Thymus (tissue), 11 donors: ENCODE measurements at regions not wholly inside any gene's neighbourhood (a gene's known extent, or its start where the extent isn't known, plus 50 kb on each side); places are given as distances from the start of the nearest gene placed in this dataset.

Source experiments
- DNase-seq, 9 donors: peaks; one replicate each; pipeline ENCODE4 v3.0.0-alpha.2; 2013; ENCODE audit warnings: low spot score in 9 of 9, low read depth in 6 of 9, missing footprints in 1 of 9
- H3K27ac ChIP-seq, 2 donors: one replicate each; pipeline ENCODE4 v1.5.1; 2013; ENCODE audit warnings: control low read depth in 1 of 2, low read depth in 1 of 2, low read length in 1 of 2, mild to moderate bottlenecking in 1 of 2, moderate library complexity in 1 of 2
- H3K27me3 ChIP-seq, 2 donors: one replicate each; pipeline ENCODE4 v1.5.1; 2013; ENCODE audit warnings: low read length in 1 of 2; ENCODE audit not compliant: control insufficient read depth in 2 of 2, insufficient read depth in 1 of 2
- H3K36me3 ChIP-seq, 2 donors: one replicate each; pipeline ENCODE4 v1.5.1; 2013; ENCODE audit warnings: low read length in 1 of 2, mild to moderate bottlenecking in 1 of 2, moderate library complexity in 1 of 2; ENCODE audit not compliant: control insufficient read depth in 2 of 2, insufficient read depth in 2 of 2
- H3K4me1 ChIP-seq, 2 donors: one replicate each; pipeline ENCODE4 v1.5.1; 2013; ENCODE audit warnings: low read length in 2 of 2; ENCODE audit not compliant: control insufficient read depth in 2 of 2, insufficient read depth in 2 of 2
- H3K4me3 ChIP-seq, 2 donors: one replicate each; pipeline ENCODE4 v1.5.1; 2013; ENCODE audit warnings: low read length in 2 of 2, control low read depth in 1 of 2, mild to moderate bottlenecking in 1 of 2
- H3K9me3 ChIP-seq, 2 donors: one replicate each; pipeline ENCODE4 v1.5.1; 2013; ENCODE audit warnings: low read length in 1 of 2, mild to moderate bottlenecking in 1 of 2; ENCODE audit not compliant: control insufficient read depth in 2 of 2, insufficient read depth in 1 of 2
- WGBS: extraction: QIAGEN DNeasy Blood & Tissue Kit; methylation state at CpG from one replicate; pipeline ENCODE4 v1.1.7; 2013; 5-methylcytosine and 5-hydroxymethylcytosine counted together
- donor health status: healthy.

DNA sequence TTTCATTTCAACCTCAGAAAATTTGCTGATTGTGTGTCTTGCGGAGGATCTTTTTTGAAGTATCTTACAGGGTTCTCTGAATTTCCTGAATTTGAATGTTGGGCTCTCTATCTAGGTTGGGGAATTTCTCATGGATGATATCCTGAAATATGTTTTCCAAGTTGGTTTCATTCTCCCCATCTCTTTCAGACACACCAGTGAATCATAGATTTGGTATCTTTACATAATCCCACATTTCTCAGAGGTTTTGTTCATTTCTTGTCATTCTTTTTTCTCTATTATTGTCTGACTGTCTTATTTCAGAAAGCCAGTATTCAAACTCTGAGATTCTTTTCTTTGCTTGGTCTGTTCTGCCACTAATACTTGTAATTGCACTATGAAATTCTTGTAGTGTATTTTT lies 456.9 kb downstream of the PRELID2 start:
- Histone ChIP-seq H3K27ac (no peak overlapping the region), H3K9me3 (peaks cover 0 to 20% of the 10 kb centered on the region in 2 donors), H3K27me3 (no peaks in the 10 kb centered on the region), H3K36me3 (no peaks in the 10 kb centered on the region), H3K4me1 (no peaks in the 10 kb centered on the region), H3K4me3 (no peak overlapping the region)
- 50% methylated on average over 1 of the region's 1 CpG for WGBS
- no peak for DNase-seq

DNA sequence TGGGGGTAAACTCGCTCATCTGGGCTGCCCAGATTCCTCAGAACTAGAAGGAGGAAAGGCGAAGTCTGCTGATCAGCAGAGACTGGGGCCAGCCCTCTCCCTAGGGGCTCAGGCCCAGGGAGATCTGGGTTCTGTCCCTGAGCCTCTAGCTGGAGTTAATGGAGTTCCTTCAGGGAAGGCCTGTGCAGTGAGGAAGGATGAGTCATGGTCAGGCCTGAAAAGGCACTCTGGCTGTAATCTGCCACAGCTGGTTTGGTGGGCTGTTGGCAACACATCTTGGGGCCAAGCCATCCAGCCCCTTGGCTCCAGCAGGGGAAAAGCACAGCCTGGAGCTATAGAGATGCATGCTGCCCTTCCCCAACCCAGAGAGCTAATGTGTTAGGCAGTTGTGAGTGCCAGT lies 459.6 kb downstream of the PRELID2 start:
- Histone ChIP-seq H3K4me1 (no peaks in the 10 kb centered on the region), H3K27ac (no peak overlapping the region), H3K27me3 (no peaks in the 10 kb centered on the region), H3K4me3 (no peak overlapping the region), H3K36me3 (no peaks in the 10 kb centered on the region), H3K9me3 (peaks cover 0 to 20% of the 10 kb centered on the region in 2 donors)
- WGBS = 91% methylated on average over 2 of the region's 2 CpGs
- DNase-seq = no peak

DNA sequence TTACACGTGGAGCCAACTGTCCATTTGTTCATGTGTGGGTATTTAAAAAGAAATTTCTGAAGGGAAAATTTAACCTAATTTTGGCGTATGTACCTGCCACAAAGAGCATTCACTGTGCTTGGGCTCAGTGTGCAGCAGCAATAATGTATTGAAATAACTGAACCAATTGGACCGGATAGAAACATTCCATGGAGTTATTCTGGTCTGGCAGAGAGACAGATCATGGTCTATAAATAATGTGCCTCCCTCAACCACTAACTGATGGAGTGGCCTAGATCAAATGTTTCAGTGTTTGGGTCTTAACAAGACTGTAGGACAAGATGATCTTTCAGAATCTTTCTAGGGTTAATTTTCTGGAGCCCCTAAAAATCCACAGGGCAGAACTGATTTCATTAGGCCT lies 469.7 kb downstream of the PRELID2 start:
- Histone ChIP-seq H3K4me3 (no peak overlapping the region), H3K27me3 (no peaks in the 10 kb centered on the region), H3K27ac (no peak overlapping the region), H3K36me3 (no peaks in the 10 kb centered on the region), H3K9me3 (no peaks in the 10 kb centered on the region), H3K4me1 (no peaks in the 10 kb centered on the region)
- no peak for DNase-seq
- WGBS = 87% methylated on average over 3 of the region's 3 CpGs

DNA sequence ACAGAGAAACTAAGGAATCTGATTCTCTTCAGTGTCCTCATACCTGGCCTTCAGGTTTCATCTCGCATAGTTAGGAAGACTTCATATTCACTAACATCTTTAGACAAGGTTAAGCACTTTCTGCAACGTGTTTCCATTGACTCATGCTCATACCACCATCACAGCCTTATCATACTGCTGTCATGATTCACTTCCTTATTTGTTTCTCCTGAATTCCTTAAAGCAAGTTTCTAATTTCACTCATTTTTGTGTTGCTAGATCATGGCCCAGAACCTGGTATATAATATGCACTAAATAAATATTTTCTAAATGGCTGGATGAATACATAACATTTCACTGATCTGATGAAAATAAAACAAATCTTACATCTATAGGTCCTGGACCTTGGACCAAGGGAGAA lies 472.9 kb downstream of the PRELID2 start:
- WGBS = 78% methylated on average over 2 of the region's 2 CpGs

DNA sequence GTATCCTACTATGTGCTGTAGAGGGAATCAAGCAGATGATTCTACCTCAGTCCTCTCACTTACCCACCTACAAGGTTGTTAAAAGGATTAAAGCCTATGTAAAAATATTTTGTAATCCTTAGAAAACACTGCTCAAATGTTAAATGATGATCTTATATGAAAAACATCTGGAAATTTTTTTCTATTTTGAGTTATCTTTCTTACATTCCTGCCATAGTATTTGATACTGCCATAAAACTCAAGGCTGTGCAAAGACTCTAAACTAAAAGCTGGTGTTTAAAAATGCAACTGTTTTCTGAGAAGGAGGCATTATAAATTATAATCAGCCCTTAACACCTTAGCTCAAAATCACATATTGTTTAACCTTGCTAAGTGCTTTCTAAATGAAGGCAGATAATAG lies 474.2 kb downstream of the PRELID2 start:
- H3K9me3 ChIP-seq = peaks cover 0 to 3% of the 10 kb centered on the region in 2 donors

More for the DNA sequence above, 472.9 kb downstream of the PRELID2 start:
- H3K9me3 ChIP-seq = peaks cover 0 to 3% of the 10 kb centered on the region in 2 donors
- H3K27ac ChIP-seq = no peak overlapping the region
- no peaks in the 10 kb centered on the region for H3K4me1 ChIP-seq
- no peak overlapping the region for H3K4me3 ChIP-seq
- DNase-seq = no peak
- H3K36me3 ChIP-seq = no peaks in the 10 kb centered on the region
- no peaks in the 10 kb centered on the region for H3K27me3 ChIP-seq

DNA sequence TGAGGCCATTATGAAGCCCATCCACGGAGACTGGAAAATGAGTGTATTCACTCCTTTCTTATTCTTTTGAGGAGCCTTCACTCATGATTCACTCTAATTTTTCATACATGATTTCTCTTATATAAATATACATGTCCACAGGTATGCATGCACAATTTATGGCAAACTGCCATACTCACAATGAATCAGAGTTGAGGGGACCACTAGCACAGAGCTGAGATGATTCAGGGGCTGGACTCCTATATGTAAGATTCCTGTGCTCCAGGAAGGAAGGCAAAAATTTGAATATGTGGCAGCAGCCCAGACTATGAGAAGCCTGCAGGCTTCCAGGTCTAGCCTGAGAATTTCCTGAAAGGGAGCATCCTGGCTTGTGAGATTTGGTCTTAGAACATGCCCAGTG lies 484.6 kb downstream of the PRELID2 start:
- no peak for DNase-seq
- no peak overlapping the region for H3K4me3 ChIP-seq
- WGBS = 94% methylated on average over 1 of the region's 1 CpG
- H3K4me1 ChIP-seq = no peaks in the 10 kb centered on the region
- H3K27ac ChIP-seq = no peak overlapping the region
- H3K36me3 ChIP-seq = no peaks in the 10 kb centered on the region
- no peaks in the 10 kb centered on the region for H3K27me3 ChIP-seq
- no peaks in the 10 kb centered on the region for H3K9me3 ChIP-seq

More for the DNA sequence above, 474.2 kb downstream of the PRELID2 start:
- H3K27me3 ChIP-seq = no peaks in the 10 kb centered on the region
- DNase-seq = no peak
- H3K27ac ChIP-seq = no peak overlapping the region
- no peak overlapping the region for H3K4me3 ChIP-seq
- no peaks in the 10 kb centered on the region for H3K4me1 ChIP-seq
- H3K36me3 ChIP-seq = no peaks in the 10 kb centered on the region

DNA sequence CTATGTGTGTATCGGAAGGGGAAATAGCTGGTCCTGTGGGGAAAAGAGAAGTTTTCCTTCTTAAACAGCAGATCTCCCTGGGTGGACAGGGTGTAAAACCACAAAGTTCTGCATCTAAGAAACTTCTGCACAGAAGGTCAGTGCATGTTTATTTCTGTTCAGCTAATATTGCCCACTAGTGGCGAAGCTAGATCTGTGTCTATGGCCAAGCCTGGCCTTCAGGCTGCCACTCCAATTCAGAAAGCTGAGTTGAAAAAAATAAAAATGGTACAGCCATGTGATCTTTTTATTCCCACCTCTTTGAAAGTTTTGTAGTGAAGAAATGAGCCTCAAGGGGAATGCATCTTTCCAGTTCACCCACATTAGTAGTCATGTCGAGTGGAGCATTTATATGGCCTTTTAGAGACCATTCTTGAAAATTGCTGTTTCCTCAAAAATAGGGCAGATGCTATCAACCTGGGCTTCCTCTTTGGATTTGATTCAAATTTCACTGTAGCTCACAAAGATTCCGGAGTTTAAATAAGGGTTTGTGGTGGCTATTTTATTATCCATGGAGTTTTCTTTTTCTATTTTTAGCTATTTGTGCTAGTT lies 488.0 kb downstream of the PRELID2 start:
- DNase-seq = no peak
- Histone ChIP-seq H3K4me1 (no peaks in the 10 kb centered on the region), H3K27ac (no peak overlapping the region), H3K9me3 (no peaks in the 10 kb centered on the region), H3K27me3 (no peaks in the 10 kb centered on the region), H3K36me3 (no peaks in the 10 kb centered on the region), H3K4me3 (no peak overlapping the region)
- WGBS = 36% methylated on average over 4 of the region's 4 CpGs

DNA sequence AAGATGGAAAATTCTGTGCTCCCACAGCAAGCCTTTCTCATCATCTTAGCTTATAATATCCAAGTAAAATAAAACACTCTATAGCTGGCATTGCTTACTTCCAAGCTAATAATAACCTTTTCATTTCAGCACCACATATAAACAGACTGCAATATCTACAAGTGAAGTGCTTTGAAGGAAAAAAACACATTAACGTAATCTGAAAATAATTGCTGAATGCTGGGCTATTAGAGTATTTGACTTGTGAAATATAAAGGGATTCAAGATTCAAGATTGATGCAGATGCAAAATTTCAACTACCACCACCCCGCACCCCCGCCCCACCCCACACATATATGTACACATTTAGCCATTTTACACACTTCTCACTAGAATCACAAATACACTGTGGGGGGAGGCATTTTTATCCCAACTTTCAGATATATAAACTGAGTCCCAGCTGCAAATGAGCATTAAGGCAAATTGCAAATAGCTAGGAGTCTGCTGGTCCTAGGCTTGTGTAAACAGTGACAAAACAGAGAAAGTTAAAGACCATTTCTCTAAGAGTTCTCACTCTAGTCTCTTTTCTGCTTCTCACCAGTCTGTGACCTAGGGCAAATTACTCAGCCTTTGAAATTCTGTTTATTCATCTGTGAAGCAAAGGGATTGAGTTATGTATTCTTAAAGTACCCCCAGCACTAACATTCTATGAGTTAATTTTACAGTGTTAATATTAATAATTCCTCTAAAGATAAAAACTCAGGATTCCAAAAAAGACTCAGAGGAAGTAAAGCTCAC lies 489.4 kb downstream of the PRELID2 start:
- no peaks in the 10 kb centered on the region for H3K9me3 ChIP-seq
- H3K36me3 ChIP-seq = no peaks in the 10 kb centered on the region
- no peaks in the 10 kb centered on the region for H3K4me1 ChIP-seq
- DNase-seq = no peak
- no peak overlapping the region for H3K4me3 ChIP-seq
- H3K27me3 ChIP-seq = no peaks in the 10 kb centered on the region
- WGBS = 95% methylated on average over 3 of the region's 3 CpGs
- no peak overlapping the region for H3K27ac ChIP-seq

DNA sequence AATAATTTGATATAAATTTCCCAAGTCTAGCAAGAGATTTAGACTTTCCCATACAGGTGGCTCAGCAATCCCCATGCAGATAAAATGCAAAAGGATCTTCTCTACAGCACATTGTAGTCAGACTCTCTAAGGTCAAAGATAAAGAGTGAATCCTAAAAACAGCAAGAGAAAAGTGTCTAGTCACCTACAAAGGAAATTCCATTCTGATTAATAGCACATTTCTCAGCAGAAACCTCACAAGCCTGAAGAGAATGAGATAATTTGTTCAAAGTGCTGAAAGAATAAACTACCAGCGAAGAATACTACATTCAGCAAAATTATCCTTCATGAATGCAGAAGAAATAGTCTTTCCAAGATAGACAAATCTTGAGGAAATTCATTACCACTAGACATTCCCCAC lies 493.3 kb downstream of the PRELID2 start:
- H3K27ac ChIP-seq = no peak overlapping the region
- H3K27me3 ChIP-seq = no peaks in the 10 kb centered on the region
- no peak for DNase-seq
- H3K4me1 ChIP-seq = no peaks in the 10 kb centered on the region
- peaks cover 0 to 9% of the 10 kb centered on the region in 2 donors for H3K9me3 ChIP-seq
- H3K4me3 ChIP-seq = no peak overlapping the region
- 88% methylated on average over 1 of the region's 1 CpG for WGBS
- H3K36me3 ChIP-seq = no peaks in the 10 kb centered on the region
